Heart left ventricle (tissue), 16 donors: ENCODE measurements at regions not wholly inside any gene's neighbourhood (a gene's known extent, or its start where the extent isn't known, plus 50 kb on each side); places are given as distances from the start of the nearest gene placed in this dataset.

Source experiments
- ATAC-seq, 4 donors: fragments of 200-7000 bp; cut with Tn5 transposase; one replicate each; pipeline ENCODE4 v1.9.1; 2020 to 2022; ENCODE audit warnings: moderate library complexity in 4 of 4, mild to moderate bottlenecking in 3 of 4, moderate number of reproducible peaks in 1 of 4
- DNase-seq, 5 donors: peaks; one replicate each; pipeline ENCODE4 v3.0.0-alpha.2; 2020
- H3K27ac ChIP-seq, 12 donors: fragments of 200-600 bp; sonication (generic) in 4 of 12; one replicate each; pipeline versions ENCODE4 v1.5.0 to v1.8.0; 2016 to 2022; ENCODE audit warnings: mild to moderate bottlenecking in 2 of 12
- H3K27me3 ChIP-seq, 9 donors: fragments of 200-600 bp; sonication (generic) in 2 of 9; one replicate each; pipeline versions ENCODE4 v1.5.1 to v1.8.0; 2016 to 2022; ENCODE audit warnings: mild to moderate bottlenecking in 3 of 9
- H3K36me3 ChIP-seq, 9 donors: fragments of 200-600 bp; sonication (generic) in 2 of 9; one replicate each; pipeline versions ENCODE4 v1.5.0 to v1.8.0; 2018 to 2022; ENCODE audit warnings: mild to moderate bottlenecking in 2 of 9
- H3K4me1 ChIP-seq, 12 donors: fragments of 200-600 bp; sonication (generic) in 4 of 12; one replicate each; pipeline versions ENCODE4 v1.5.0 to v1.8.0; 2016 to 2022; ENCODE audit warnings: mild to moderate bottlenecking in 3 of 12
- H3K4me3 ChIP-seq, 12 donors: fragments of 200-600 bp; sonication (generic) in 4 of 12; one replicate each; pipeline versions ENCODE4 v1.5.0 to v1.8.0; 2017 to 2022; ENCODE audit warnings: mild to moderate bottlenecking in 9 of 12, moderate library complexity in 4 of 12
- H3K9me3 ChIP-seq, 12 donors: fragments of 200-600 bp; sonication (generic) in 4 of 12; one replicate each; pipeline versions ENCODE4 v1.5.0 to v1.8.0; 2016 to 2022; ENCODE audit warnings: mild to moderate bottlenecking in 1 of 12
- CTCF ChIP-seq, 12 donors: fragments of 200-600 bp; sonication (generic) in 4 of 12; IDR thresholded peaks; one replicate each; pipeline versions ENCODE4 v1.5.0 to v1.8.0; 2018 to 2022; ENCODE audit warnings: antibody characterized with exemption in 12 of 12, mild to moderate bottlenecking in 5 of 12
- POLR2A ChIP-seq, 2 donors: fragments of 450-650 bp; IDR thresholded peaks; one replicate each; pipeline ENCODE4 v1.6.1; 2017; ENCODE audit warnings: antibody characterized with exemption in 2 of 2, mild to moderate bottlenecking in 2 of 2, moderate library complexity in 2 of 2
- WGBS, 4 donors: extraction: QIAGEN DNeasy Blood & Tissue Kit in 2 of 4; methylation state at CpG; one replicate each; pipeline versions ENCODE4 v1.1.5 to v1.1.7; 2013 to 2018; 5-methylcytosine and 5-hydroxymethylcytosine counted together
- intact Hi-C, 10 donors: fragments of 100-400 bp; cut with DNase I; formaldehyde crosslinking; loops; one replicate each; pipeline versions ENCODE4 v1.11.1 to v1.14.2; 2022
- donor health status: ischemic (EF 13 %, LVEDD 7.1; RV severe dilation, severe dysfunction).
- donor health status: healthy with polysubstance abuse.
- donor health status: DM: no; HTN: yes; CAD: no.
- donor health status: DM: no; HTN: no; CAD: no.
- donor health status: ischemic (EF 25% LVEDD 6.9; RV normal size, moderate dysfunction).
- donor health status: ischemic (EF 25% LVEDD 5.7; RV mildly dilated, moderate dysfunction).
- donor health status: healthy.
- donor health status: DM: yes; HTN: yes; CAD: no.
- donor health status: ischemic (EF 35%, LVEDD 5.7; RV mildly dilated, moderate dysfunction).
- donor health status: nonischemic (EF 11% LVEDD 7.7; RV severe dilation, severe dysfunction).
- donor health status: DM: yes; HTN: yes; CAD: no.
- donor health status: PGD.
- donor health status: ischemic (EF 29% LVEDD 5.4; RV normal size, mild dysfunction).
- donor health status: nonischemic (EF 23%, LVEDD 6.1; RV moderate dilation, normal function).

- Histone ChIP-seq H3K4me3 (no peak overlapping the region), H3K4me1 (no peaks in the 10 kb centered on the region), H3K27me3 (peaks cover 0 to 9% (median 0%) of the 10 kb centered on the region in 9 donors), H3K36me3 (no peaks in the 10 kb centered on the region), H3K9me3 (no peaks in the 10 kb centered on the region), H3K27ac (no peak overlapping the region)
- DNase-seq (no peak), ATAC-seq (no peak)
- 62 to 77% (median 65%) methylated on average over 2 of the region's 2 CpGs for WGBS, 4 donors
- intact Hi-C loops: loop anchor here in 2 of 10 donors (10.0 kb wide), 1 partner anchor 432 kb away; no protein-coding TSS in a partner anchor
- no peak for TF ChIP-seq POLR2A (IDR thresholded peaks at IDR 0.05)
- no peak for TF ChIP-seq CTCF (IDR thresholded peaks at IDR 0.05)
Observed at GRCh38 chr16:49926941-49927340, 71.0 kb upstream of the ZNF423 start.

- Histone ChIP-seq H3K36me3 (no peaks in the 10 kb centered on the region), H3K4me1 (peaks cover 0 to 11% (median 2%) of the 10 kb centered on the region in 12 donors), H3K27me3 (peaks cover 0 to 8% (median 0%) of the 10 kb centered on the region in 9 donors), H3K27ac (no peak overlapping the region), H3K4me3 (no peak overlapping the region), H3K9me3 (no peaks in the 10 kb centered on the region)
- TF ChIP-seq POLR2A (IDR thresholded peaks at IDR 0.05) (no peak), CTCF (IDR thresholded peaks at IDR 0.05) (no peak)
- 71 to 79% (median 72%) methylated on average over 16 of the region's 16 CpGs for WGBS, 4 donors
- intact Hi-C loops: loop anchor here in 2 of 10 donors (10.0 kb wide), 1 partner anchor 434 kb away; no protein-coding TSS in a partner anchor
- DNase-seq: peak in 1 of 5 donors; percentile 30
- ATAC-seq: peak in 2 of 4 donors; percentile 42 to 65
Observed at GRCh38 chr16:49928176-49929041, 72.5 kb upstream of the ZNF423 start.

- WGBS, 4 donors: 76 to 100% (median 88%) methylated on average over 1 to 3 of the region's 3 CpGs
- TF ChIP-seq CTCF (IDR thresholded peaks at IDR 0.05): no peak
- no peak for TF ChIP-seq POLR2A (IDR thresholded peaks at IDR 0.05)
- DNase-seq (no peak), ATAC-seq (no peak)
- H3K27ac ChIP-seq: no peak overlapping the region
- intact Hi-C loops: loop anchor here in 2 of 10 donors (10.0 kb wide), 1 partner anchor 435 kb away; no protein-coding TSS in a partner anchor
- H3K36me3 ChIP-seq: no peaks in the 10 kb centered on the region
- peaks cover 0 to 8% (median 0%) of the 10 kb centered on the region in 9 donors for H3K27me3 ChIP-seq
- H3K4me3 ChIP-seq: no peak overlapping the region
- peaks cover 0 to 11% (median 2%) of the 10 kb centered on the region in 12 donors for H3K4me1 ChIP-seq
- H3K9me3 ChIP-seq: no peaks in the 10 kb centered on the region
Observed at GRCh38 chr16:49929626-49930025, 73.7 kb upstream of the ZNF423 start.

GRCh38 chr16:49930841-49931240, 74.9 kb upstream of the ZNF423 start:
- TF ChIP-seq CTCF (IDR thresholded peaks at IDR 0.05) (no peak), POLR2A (IDR thresholded peaks at IDR 0.05) (no peak)
- no peak for ATAC-seq
- intact Hi-C loops: no loop called here
- Histone ChIP-seq H3K36me3 (no peaks in the 10 kb centered on the region), H3K27me3 (peaks cover 0 to 9% (median 0%) of the 10 kb centered on the region in 9 donors), H3K4me1 (peaks cover 0 to 11% (median 2%) of the 10 kb centered on the region in 12 donors), H3K27ac (no peak overlapping the region), H3K9me3 (no peaks in the 10 kb centered on the region), H3K4me3 (no peak overlapping the region)
- WGBS, 4 donors: 71 to 85% (median 76%) methylated on average over 7 of the region's 7 CpGs
- DNase-seq: no peak
